Thoracic aorta (tissue), 2 donors: ENCODE measurements at regions not wholly inside any gene's neighbourhood (a gene's known extent, or its start where the extent isn't known, plus 50 kb on each side); places are given as distances from the start of the nearest gene placed in this dataset.

Source experiments
- ATAC-seq: fragments of 150-250 bp; one replicate; pipeline ENCODE4 v1.8.0; 2017; ENCODE audit warnings: low read depth; ENCODE audit not compliant: insufficient number of reproducible peaks, low FRiP score
- DNase-seq: peaks from one replicate; pipeline ENCODE4 v3.0.0-alpha.2; 2020; ENCODE audit warnings: low spot score
- H3K27ac ChIP-seq, 2 donors: fragments of 200-600 bp; sonication (generic); 1 replicate in 1 of 2; 2 replicates in 1 of 2; pipeline ENCODE4 v1.5.1; 2016; ENCODE audit warnings: mild to moderate bottlenecking in 2 of 2, moderate library complexity in 2 of 2
- H3K27me3 ChIP-seq: fragments of 200-600 bp; sonication (generic); replicated peaks from 2 replicates; pipeline ENCODE4 v1.6.0; 2016; ENCODE audit warnings: mild to moderate bottlenecking; ENCODE audit not compliant: insufficient read depth
- H3K36me3 ChIP-seq: fragments of 200-600 bp; sonication (generic); one replicate; pipeline ENCODE4 v1.5.1; 2016
- H3K4me1 ChIP-seq, 2 donors: fragments of 200-600 bp; sonication (generic); 1 replicate in 1 of 2; 2 replicates in 1 of 2; pipeline versions ENCODE4 v1.5.1 to v1.6.0; 2016; ENCODE audit warnings: low read depth in 2 of 2, mild to moderate bottlenecking in 1 of 2; ENCODE audit not compliant: control insufficient read depth in 1 of 2
- H3K4me3 ChIP-seq: fragments of 200-600 bp; sonication (generic); 2 replicates; pipeline ENCODE4 v1.5.1; 2016; ENCODE audit warnings: mild to moderate bottlenecking
- H3K9me3 ChIP-seq: fragments of 200-600 bp; sonication (generic); 2 replicates; pipeline ENCODE4 v1.5.1; 2016
- CTCF ChIP-seq: fragments of 200-600 bp; sonication (generic); IDR thresholded peaks from one replicate; pipeline ENCODE4 v1.5.1; 2019; ENCODE audit warnings: antibody characterized with exemption

GRCh38 chr7:46432708-46433107 is 511.6 kb upstream of the IGFBP3 start:
- no peaks in the 10 kb centered on the region for H3K27me3 ChIP-seq
- H3K36me3 ChIP-seq: no peaks in the 10 kb centered on the region
- no peaks in the 10 kb centered on the region for H3K4me1 ChIP-seq
- ATAC-seq (no peak), DNase-seq (no peak)
- H3K4me3 ChIP-seq: no peak overlapping the region
- TF ChIP-seq CTCF: no peak
- no peak overlapping the region for H3K27ac ChIP-seq
- peaks cover 4% of the 10 kb centered on the region for H3K9me3 ChIP-seq

GRCh38 chr7:46428295-46428694 is 507.2 kb upstream of the IGFBP3 start:
- H3K27me3 ChIP-seq: no peaks in the 10 kb centered on the region
- H3K4me3 ChIP-seq: no peak overlapping the region
- ATAC-seq (no peak), DNase-seq (no peak)
- H3K27ac ChIP-seq: no peak overlapping the region
- no peaks in the 10 kb centered on the region for H3K36me3 ChIP-seq
- no peak for TF ChIP-seq CTCF
- H3K9me3 ChIP-seq: no peaks in the 10 kb centered on the region
- H3K4me1 ChIP-seq: no peaks in the 10 kb centered on the region

- Histone ChIP-seq H3K36me3 (no peaks in the 10 kb centered on the region), H3K27me3 (no peaks in the 10 kb centered on the region), H3K27ac (no peak overlapping the region), H3K9me3 (no peaks in the 10 kb centered on the region), H3K4me1 (no peaks in the 10 kb centered on the region), H3K4me3 (no peak overlapping the region)
- no peak for ATAC-seq
- DNase-seq: no peak
- TF ChIP-seq CTCF: no peak
These were observed 503.9 kb upstream of the IGFBP3 start for GRCh38 chr7:46424934-46425333.

- ATAC-seq (no peak), DNase-seq (no peak)
- H3K27ac ChIP-seq: no peak overlapping the region
- no peaks in the 10 kb centered on the region for H3K4me1 ChIP-seq
- no peaks in the 10 kb centered on the region for H3K27me3 ChIP-seq
- H3K4me3 ChIP-seq: no peak overlapping the region
- no peak for TF ChIP-seq CTCF
- no peaks in the 10 kb centered on the region for H3K9me3 ChIP-seq
- no peaks in the 10 kb centered on the region for H3K36me3 ChIP-seq
These were observed 500.6 kb upstream of the IGFBP3 start for GRCh38 chr7:46421441-46422230.

- no peak for TF ChIP-seq CTCF
- H3K4me3 ChIP-seq: no peak overlapping the region
- H3K9me3 ChIP-seq: no peaks in the 10 kb centered on the region
These were observed 493.9 kb upstream of the IGFBP3 start for GRCh38 chr7:46414946-46415345.

More at GRCh38 chr7:46414946-46415345, 493.9 kb upstream of the IGFBP3 start:
- no peak for ATAC-seq
- H3K36me3 ChIP-seq: no peaks in the 10 kb centered on the region
- H3K27me3 ChIP-seq: no peaks in the 10 kb centered on the region
- H3K27ac ChIP-seq: no peak overlapping the region
- no peaks in the 10 kb centered on the region for H3K4me1 ChIP-seq
- no peak for DNase-seq
